GM23338 (cell line): ENCODE measurements at regions not wholly inside any gene's neighbourhood (a gene's known extent, or its start where the extent isn't known, plus 50 kb on each side); places are given as distances from the start of the nearest gene placed in this dataset.
"Not testable (repeated sequence)": the region's sequence is repeated elsewhere in the genome, so short reads cannot be mapped to it uniquely, and the experiment has no call there.

Source experiments
- EZH2 ChIP-seq: fragments of 200-600 bp; sonication (generic); IDR thresholded peaks from one replicate; pipeline ENCODE4 v1.8.0; 2017; ENCODE audit warnings: antibody characterized with exemption, mild to moderate bottlenecking, low read depth; ENCODE audit not compliant: unreplicated experiment
- POLR2AphosphoS5 ChIP-seq: IDR thresholded peaks from 2 replicates; pipeline ENCODE4 v1.6.1; 2016; ENCODE audit warnings: antibody characterized with exemption, low read depth
- STAT1 ChIP-seq: IDR thresholded peaks from one replicate; pipeline ENCODE4 v1.6.1; 2016; ENCODE audit warnings: antibody characterized with exemption; ENCODE audit not compliant: unreplicated experiment
- TF ChIP-seq, protein P1 (sequence below), 2 experiments: fragments of 200-600 bp in 1 of 2; sonication (generic) in 1 of 2; conservative IDR thresholded peaks; 2 replicates each; pipeline versions ENCODE4 v1.5.1 to v1.6.1; 2016 to 2017; ENCODE audit warnings: antibody characterized with exemption in 2 of 2, low read depth in 2 of 2, mild to moderate bottlenecking in 2 of 2, moderate library complexity in 1 of 2
- TF ChIP-seq, protein P2 (sequence below): IDR thresholded peaks from one replicate; pipeline ENCODE4 v1.6.1; 2018; ENCODE audit warnings: antibody characterized with exemption; ENCODE audit not compliant: unreplicated experiment

DNA sequence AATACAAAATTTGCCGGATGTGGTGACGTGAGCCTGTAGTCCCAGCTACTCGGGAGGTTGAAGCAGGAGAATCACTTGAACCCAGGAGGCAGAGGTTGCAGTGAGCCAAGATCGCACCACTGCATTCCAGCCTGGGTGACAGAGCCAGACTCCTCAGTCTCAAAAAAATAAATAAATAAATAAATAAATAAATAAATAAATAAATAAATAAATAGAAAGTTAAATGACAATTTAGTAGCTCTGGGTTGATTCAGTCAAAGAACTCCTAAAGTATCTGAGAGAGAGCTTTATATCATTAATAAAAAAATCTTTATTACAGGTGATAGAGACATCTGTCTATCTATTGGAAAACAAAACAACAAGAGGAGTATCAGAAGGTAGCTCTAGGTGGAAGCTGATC, 798.4 kb downstream of the CENPC start:
- TF ChIP-seq, protein P1, sequence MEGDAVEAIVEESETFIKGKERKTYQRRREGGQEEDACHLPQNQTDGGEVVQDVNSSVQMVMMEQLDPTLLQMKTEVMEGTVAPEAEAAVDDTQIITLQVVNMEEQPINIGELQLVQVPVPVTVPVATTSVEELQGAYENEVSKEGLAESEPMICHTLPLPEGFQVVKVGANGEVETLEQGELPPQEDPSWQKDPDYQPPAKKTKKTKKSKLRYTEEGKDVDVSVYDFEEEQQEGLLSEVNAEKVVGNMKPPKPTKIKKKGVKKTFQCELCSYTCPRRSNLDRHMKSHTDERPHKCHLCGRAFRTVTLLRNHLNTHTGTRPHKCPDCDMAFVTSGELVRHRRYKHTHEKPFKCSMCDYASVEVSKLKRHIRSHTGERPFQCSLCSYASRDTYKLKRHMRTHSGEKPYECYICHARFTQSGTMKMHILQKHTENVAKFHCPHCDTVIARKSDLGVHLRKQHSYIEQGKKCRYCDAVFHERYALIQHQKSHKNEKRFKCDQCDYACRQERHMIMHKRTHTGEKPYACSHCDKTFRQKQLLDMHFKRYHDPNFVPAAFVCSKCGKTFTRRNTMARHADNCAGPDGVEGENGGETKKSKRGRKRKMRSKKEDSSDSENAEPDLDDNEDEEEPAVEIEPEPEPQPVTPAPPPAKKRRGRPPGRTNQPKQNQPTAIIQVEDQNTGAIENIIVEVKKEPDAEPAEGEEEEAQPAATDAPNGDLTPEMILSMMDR (conservative IDR thresholded peaks at IDR 0.05; ENCODE audit: low read depth in 2 of 2) = not testable (repeated sequence)
- TF ChIP-seq STAT1, POLR2AphosphoS5, EZH2: not testable (repeated sequence)
- TF ChIP-seq, protein P2, sequence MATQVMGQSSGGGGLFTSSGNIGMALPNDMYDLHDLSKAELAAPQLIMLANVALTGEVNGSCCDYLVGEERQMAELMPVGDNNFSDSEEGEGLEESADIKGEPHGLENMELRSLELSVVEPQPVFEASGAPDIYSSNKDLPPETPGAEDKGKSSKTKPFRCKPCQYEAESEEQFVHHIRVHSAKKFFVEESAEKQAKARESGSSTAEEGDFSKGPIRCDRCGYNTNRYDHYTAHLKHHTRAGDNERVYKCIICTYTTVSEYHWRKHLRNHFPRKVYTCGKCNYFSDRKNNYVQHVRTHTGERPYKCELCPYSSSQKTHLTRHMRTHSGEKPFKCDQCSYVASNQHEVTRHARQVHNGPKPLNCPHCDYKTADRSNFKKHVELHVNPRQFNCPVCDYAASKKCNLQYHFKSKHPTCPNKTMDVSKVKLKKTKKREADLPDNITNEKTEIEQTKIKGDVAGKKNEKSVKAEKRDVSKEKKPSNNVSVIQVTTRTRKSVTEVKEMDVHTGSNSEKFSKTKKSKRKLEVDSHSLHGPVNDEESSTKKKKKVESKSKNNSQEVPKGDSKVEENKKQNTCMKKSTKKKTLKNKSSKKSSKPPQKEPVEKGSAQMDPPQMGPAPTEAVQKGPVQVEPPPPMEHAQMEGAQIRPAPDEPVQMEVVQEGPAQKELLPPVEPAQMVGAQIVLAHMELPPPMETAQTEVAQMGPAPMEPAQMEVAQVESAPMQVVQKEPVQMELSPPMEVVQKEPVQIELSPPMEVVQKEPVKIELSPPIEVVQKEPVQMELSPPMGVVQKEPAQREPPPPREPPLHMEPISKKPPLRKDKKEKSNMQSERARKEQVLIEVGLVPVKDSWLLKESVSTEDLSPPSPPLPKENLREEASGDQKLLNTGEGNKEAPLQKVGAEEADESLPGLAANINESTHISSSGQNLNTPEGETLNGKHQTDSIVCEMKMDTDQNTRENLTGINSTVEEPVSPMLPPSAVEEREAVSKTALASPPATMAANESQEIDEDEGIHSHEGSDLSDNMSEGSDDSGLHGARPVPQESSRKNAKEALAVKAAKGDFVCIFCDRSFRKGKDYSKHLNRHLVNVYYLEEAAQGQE = not testable (repeated sequence)
